ENCODE measurements at regions not wholly inside any gene's neighbourhood (a gene's known extent, or its start where the extent isn't known, plus 50 kb on each side); places are given as distances from the start of the nearest gene placed in this dataset.

DNA sequence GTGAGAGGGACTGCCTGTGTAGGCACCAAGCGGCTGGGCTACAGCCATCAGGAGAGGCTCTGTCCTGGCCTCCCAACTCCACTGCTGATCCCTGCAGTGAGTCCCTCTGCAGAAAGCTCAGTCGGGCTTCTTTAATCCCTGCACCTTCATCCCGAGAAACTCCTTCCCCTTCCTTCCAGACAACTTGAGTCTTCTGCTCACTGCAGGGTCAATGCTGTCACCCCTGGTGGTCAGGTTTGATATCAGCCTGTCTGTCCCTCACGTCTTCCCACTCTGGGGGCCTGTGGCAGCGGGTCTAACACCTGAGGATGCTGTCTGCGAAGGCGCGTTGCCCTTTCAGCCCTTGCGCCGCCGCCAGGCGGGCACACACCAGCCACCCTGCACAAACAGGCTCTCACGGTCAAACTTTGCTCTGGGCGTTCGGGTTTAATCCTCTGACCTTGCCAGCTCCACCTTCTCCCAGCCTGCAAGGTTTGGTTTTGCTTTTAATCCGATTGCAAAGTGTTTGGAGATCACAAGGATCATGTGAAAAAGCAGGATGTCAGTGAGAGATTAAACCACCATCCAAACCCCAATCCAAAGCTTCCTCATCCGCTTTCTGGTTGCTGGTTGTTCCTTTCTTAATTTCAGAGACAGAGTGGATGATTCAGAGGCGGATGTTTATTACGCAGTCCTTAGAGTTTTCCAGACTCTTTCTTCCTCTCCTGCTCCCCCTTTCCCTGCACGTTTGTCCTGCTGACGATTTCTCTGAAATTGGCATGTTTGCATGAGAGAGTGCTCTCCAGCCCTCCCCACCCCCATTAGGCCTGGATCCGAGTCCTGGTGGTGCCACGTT, 74.8 kb upstream of the SLC34A2 start:
- peak; percentile 9 for DNase-seq (ENCODE audit: low spot score)

- DNase-seq (ENCODE audit: low spot score), result no peak
Measured at GRCh38 chr4:25585901-25586523, 69.6 kb upstream of the SLC34A2 start.

- no peak for DNase-seq (ENCODE audit: low spot score)
Measured at GRCh38 chr4:25588206-25588605, 67.4 kb upstream of the SLC34A2 start.

GRCh38 chr4:25590171-25590570, 65.5 kb upstream of the SLC34A2 start:
- peak; percentile 43 for DNase-seq (ENCODE audit: low spot score)

DNA sequence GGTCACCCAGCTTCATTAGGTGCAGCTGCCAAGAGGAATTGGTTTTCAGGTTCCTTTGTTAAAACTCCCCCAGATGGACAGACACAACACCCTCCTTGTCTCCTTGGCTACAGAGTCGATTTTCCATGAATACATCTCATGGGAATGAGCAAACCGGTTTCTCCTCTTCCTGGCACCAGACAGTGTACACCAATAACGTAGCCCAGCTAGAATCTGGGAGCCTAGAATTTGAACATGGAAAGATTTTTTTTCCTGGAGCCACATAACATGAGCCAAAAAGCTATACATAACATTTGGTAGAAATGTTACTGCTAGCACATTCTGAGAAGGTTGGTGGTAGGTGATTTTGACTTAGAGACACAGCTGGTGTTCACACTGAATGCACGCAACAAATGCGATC, 62.9 kb upstream of the SLC34A2 start:
- DNase-seq (ENCODE audit: low spot score), result no peak

All from kidney tubule cell (primary cell).